Suprapubic skin (tissue), 3 donors: ENCODE measurements at regions not wholly inside any gene's neighbourhood (a gene's known extent, or its start where the extent isn't known, plus 50 kb on each side); places are given as distances from the start of the nearest gene placed in this dataset.

ENCODE experiments used
- POLR2AphosphoS5 ChIP-seq, 3 donors: sonication (generic); formaldehyde crosslinking; IDR thresholded peaks; one replicate each; pipeline ENCODE4 v1.6.1; 2017; ENCODE audit warnings: antibody characterized with exemption in 3 of 3
- TF ChIP-seq, protein P1 (sequence below), 2 donors: fragments of 200-600 bp in 1 of 2; fragments of 450-650 bp in 1 of 2; sonication (generic) in 1 of 2; IDR thresholded peaks; one replicate each; pipeline ENCODE4 v1.5.1; 2016 to 2019; ENCODE audit warnings: antibody characterized with exemption in 2 of 2, mild to moderate bottlenecking in 1 of 2, moderate library complexity in 1 of 2

DNA sequence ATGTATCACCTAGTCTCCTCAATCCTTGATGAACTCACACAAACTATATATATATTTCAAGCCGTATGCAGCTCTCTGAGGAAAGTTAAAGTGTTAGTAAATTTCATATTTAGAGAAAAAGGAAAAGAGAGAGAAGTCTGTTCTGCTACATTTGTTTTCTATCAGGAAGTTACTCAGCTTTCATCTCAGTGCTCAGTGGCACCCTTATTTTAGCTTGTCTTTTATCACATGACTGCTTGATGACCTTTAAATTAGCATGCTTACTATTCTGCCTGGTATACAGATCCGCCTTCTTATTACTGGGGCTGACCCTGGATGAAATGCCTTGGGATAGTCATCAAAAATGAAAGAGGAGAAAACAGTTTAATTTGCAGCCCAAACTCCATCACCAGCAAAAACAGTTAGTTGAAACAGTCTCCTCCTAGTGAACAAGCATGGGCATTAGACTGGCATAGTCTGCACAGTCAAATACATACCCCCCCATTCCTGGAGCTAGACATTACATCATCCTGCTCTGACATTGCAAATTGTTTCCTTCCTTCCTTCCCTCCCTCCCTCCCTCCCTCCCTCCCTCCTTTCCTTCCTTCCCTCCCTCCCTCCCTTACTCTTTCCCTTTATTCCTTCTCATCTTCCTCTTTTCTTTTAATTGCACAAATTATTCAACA, 215.7 kb downstream of the TMEM182 start:
- TF ChIP-seq POLR2AphosphoS5 (IDR thresholded peaks at IDR 0.05) = no peak
- TF ChIP-seq, protein P1, sequence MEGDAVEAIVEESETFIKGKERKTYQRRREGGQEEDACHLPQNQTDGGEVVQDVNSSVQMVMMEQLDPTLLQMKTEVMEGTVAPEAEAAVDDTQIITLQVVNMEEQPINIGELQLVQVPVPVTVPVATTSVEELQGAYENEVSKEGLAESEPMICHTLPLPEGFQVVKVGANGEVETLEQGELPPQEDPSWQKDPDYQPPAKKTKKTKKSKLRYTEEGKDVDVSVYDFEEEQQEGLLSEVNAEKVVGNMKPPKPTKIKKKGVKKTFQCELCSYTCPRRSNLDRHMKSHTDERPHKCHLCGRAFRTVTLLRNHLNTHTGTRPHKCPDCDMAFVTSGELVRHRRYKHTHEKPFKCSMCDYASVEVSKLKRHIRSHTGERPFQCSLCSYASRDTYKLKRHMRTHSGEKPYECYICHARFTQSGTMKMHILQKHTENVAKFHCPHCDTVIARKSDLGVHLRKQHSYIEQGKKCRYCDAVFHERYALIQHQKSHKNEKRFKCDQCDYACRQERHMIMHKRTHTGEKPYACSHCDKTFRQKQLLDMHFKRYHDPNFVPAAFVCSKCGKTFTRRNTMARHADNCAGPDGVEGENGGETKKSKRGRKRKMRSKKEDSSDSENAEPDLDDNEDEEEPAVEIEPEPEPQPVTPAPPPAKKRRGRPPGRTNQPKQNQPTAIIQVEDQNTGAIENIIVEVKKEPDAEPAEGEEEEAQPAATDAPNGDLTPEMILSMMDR (IDR thresholded peaks at IDR 0.05) = no peak
